ENCODE measurements at regions not wholly inside any gene's neighbourhood (a gene's known extent, or its start where the extent isn't known, plus 50 kb on each side); places are given as distances from the start of the nearest gene placed in this dataset.

DNA sequence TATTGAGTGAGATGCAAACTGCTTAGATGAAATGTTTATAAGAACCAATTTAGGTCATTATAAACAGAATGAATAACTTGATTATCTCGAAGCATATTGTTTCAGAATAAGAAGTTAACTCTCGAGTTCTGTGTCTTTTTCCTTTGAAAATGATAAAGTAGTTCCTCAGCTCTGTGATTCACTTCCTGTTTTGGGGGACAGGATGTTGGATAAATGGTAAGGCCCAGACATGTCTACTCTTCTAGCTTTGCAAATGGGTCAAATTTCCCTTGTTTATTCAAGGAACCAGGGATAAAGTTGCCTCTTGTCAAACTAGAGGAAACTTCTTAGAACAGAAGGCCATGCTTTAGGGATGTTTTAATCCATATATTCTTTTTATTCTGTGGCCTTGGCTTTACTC lies 246.9 kb downstream of the SOX4 start:
- TF ChIP-seq, protein P1, sequence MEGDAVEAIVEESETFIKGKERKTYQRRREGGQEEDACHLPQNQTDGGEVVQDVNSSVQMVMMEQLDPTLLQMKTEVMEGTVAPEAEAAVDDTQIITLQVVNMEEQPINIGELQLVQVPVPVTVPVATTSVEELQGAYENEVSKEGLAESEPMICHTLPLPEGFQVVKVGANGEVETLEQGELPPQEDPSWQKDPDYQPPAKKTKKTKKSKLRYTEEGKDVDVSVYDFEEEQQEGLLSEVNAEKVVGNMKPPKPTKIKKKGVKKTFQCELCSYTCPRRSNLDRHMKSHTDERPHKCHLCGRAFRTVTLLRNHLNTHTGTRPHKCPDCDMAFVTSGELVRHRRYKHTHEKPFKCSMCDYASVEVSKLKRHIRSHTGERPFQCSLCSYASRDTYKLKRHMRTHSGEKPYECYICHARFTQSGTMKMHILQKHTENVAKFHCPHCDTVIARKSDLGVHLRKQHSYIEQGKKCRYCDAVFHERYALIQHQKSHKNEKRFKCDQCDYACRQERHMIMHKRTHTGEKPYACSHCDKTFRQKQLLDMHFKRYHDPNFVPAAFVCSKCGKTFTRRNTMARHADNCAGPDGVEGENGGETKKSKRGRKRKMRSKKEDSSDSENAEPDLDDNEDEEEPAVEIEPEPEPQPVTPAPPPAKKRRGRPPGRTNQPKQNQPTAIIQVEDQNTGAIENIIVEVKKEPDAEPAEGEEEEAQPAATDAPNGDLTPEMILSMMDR (IDR thresholded peaks at IDR 0.05) = no peak
- TF ChIP-seq POLR2AphosphoS5 (IDR thresholded peaks at IDR 0.05; ENCODE audit: low read depth, low read length) (no peak), TCF7L2 (IDR thresholded peaks at IDR 0.05; ENCODE audit: low read depth, low read length) (no peak), REST (IDR thresholded peaks at IDR 0.05; ENCODE audit: insufficient read depth in 1 of 2, low read depth in 2 of 2, low read length in 1 of 2) (no peak)
